Coronary artery (tissue), 2 donors: ENCODE measurements at regions not wholly inside any gene's neighbourhood (a gene's known extent, or its start where the extent isn't known, plus 50 kb on each side); places are given as distances from the start of the nearest gene placed in this dataset.

Experiments
- DNase-seq: peaks from one replicate; pipeline ENCODE4 v3.0.0-alpha.2; 2017; ENCODE audit warnings: low spot score
- H3K27ac ChIP-seq, 2 donors: fragments of 200-600 bp; sonication (generic); one replicate each; pipeline ENCODE4 v1.5.1; 2016 to 2019
- H3K4me3 ChIP-seq: fragments of 200-600 bp; sonication (generic); 2 replicates; pipeline ENCODE4 v1.5.1; 2016; ENCODE audit warnings: mild to moderate bottlenecking, moderate library complexity
- TF ChIP-seq, protein P1 (sequence below): fragments of 200-600 bp; sonication (generic); IDR thresholded peaks from one replicate; pipeline ENCODE4 v1.5.1; 2019; ENCODE audit warnings: antibody characterized with exemption

DNA sequence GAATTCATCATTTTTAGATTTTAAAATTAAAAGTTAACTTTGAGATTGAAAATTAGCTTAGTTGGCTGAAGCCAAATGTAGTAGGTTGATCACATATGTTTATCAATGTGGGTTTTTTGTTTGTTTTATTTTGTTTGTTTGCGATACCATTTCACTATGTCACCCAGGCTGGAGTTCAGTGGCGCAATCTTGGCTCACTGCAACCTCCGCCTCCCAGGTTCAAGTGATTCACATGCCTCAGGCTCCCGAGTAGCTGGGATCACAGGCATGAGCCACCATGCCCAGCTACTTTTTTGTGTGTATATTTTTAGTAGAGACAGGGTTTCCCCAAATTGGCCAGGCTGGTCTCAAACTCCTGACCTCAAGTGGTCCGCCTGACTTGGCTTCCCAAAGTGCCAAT lies 665.7 kb upstream of the SLC10A2 start:
- TF ChIP-seq, protein P1, sequence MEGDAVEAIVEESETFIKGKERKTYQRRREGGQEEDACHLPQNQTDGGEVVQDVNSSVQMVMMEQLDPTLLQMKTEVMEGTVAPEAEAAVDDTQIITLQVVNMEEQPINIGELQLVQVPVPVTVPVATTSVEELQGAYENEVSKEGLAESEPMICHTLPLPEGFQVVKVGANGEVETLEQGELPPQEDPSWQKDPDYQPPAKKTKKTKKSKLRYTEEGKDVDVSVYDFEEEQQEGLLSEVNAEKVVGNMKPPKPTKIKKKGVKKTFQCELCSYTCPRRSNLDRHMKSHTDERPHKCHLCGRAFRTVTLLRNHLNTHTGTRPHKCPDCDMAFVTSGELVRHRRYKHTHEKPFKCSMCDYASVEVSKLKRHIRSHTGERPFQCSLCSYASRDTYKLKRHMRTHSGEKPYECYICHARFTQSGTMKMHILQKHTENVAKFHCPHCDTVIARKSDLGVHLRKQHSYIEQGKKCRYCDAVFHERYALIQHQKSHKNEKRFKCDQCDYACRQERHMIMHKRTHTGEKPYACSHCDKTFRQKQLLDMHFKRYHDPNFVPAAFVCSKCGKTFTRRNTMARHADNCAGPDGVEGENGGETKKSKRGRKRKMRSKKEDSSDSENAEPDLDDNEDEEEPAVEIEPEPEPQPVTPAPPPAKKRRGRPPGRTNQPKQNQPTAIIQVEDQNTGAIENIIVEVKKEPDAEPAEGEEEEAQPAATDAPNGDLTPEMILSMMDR: no peak
- Histone ChIP-seq H3K4me3 (no peak overlapping the region), H3K27ac (no peak overlapping the region)
- no peak for DNase-seq

DNA sequence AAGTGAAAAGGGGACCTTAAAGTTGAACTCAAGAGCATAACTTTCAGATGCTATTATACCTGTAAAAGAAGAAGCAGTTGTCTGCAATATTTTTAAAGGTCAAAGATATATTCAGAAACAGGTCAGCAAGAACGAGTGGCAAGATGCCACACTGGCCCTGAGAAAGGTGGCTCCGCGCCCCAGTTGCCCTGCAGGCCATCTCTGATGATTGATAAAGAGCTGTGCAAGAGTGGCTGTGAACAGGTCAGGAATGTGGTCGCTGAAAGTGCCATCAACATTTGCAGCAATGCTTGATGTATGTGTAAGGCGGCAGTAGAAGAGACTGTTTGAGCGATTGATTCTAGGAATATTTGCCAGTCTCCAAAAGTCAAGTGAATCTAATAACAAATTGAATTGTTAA lies 664.2 kb upstream of the SLC10A2 start:
- TF ChIP-seq, protein P1: no peak

DNA sequence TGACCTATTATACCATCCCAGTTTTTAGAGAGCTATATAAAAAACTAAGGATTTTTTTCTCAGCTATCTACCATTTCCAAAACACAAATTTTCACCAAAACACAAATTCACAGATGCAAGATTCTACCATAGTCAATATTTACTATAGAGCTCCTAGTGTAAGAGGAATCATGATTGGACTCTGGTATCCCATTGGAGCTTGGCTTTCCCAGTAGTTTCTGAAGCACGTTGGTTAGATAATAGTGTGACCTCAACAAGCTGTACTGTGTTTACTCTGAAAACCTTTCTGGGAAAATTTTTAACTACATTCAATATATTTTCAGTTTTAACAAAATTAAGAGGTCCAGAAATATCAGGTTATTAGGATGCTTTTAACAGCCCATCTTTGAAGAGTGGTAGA lies 660.6 kb upstream of the SLC10A2 start:
- Histone ChIP-seq H3K27ac (no peak overlapping the region), H3K4me3 (no peak overlapping the region)
- TF ChIP-seq, protein P1: no peak
- DNase-seq: no peak

More for the DNA sequence above, 664.2 kb upstream of the SLC10A2 start:
- DNase-seq: no peak
- Histone ChIP-seq H3K27ac (no peak overlapping the region), H3K4me3 (no peak overlapping the region)

DNA sequence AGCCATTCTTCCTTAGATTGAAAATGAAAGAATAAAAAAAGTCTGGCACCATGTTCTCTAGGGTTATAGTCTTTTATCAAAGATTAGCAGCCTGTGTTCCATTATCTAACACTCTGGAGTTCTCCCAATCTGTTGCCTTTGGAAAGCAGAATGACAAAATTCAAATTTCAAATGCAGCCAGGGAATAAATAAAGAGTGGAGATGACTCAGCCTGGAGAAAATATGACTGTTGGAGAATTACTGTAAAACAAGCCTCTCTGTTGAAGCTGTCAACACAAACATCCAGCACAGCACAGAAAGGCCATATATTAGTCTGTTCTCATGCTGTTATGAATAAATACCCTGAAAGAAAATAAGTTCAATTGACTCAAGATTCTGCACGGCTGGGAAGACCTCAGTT lies 650.5 kb upstream of the SLC10A2 start:
- TF ChIP-seq, protein P1: no peak
- H3K4me3 ChIP-seq: no peak overlapping the region
- H3K27ac ChIP-seq: no peak overlapping the region
- no peak for DNase-seq

DNA sequence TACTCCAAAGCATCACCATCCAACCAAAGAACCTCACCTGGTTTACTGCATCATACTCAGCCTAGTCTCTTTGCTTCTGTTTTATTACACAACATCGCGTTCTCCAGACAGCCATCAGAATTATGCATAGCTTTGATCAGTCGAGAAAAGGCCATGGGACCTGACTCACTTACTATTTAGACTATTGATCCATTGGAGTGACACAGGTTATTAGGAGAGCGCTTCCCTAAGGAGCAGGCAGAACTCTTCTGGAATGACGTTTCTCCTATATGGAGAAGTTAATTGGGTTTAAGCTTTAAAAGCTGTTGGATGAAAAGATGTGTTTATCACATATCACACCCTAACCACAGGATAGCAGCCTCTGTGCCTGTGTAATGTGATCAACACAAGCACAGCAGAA lies 649.1 kb upstream of the SLC10A2 start:
- Histone ChIP-seq H3K27ac (no peak overlapping the region), H3K4me3 (no peak overlapping the region)
- no peak for DNase-seq
- TF ChIP-seq, protein P1: no peak

DNA sequence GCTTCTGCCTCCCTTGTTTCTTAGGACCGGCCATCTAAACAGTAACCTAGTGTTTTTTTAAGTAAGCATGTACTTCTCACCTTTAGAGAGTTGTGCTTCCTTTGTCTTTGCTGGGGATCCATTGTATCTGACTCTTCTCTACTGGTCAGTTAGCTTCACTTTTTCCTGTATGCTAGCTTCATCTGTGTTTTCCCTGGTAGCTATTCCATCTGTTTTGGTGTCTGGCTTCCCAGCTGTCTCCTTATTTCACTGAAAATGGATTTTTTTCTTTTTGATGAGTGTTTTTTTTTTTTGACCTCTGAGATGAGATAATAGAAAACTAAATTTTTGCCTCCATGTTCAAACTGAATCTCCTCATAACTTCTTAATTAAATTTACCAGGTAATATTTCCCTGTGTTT lies 637.0 kb upstream of the SLC10A2 start:
- no peak overlapping the region for H3K27ac ChIP-seq
- TF ChIP-seq, protein P1: no peak

DNA sequence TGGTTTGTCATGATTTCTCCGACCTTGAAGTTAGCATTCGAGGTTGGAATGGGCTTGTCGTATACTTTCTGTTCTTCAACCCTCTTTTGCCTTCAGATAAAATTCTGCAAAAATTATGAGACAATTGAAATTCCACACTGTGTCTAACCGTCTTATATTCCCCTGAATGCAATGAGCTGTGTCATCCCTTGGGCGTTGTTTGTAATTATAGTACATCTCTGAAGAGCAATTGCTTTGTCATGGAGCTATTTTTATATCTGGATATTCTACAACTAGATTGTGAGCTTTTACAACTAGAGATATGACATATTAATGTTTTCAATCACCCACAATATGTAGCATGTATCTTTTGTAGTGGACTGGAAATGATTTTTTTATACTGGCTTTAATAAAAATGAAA lies 631.8 kb upstream of the SLC10A2 start:
- Histone ChIP-seq H3K27ac (no peak overlapping the region), H3K4me3 (no peak overlapping the region)
- DNase-seq: no peak
- TF ChIP-seq, protein P1: no peak

More for the DNA sequence above, 637.0 kb upstream of the SLC10A2 start:
- DNase-seq: no peak
- H3K4me3 ChIP-seq: no peak overlapping the region
